ENCODE measurements at regions not wholly inside any gene's neighbourhood (a gene's known extent, or its start where the extent isn't known, plus 50 kb on each side); places are given as distances from the start of the nearest gene placed in this dataset.

DNA sequence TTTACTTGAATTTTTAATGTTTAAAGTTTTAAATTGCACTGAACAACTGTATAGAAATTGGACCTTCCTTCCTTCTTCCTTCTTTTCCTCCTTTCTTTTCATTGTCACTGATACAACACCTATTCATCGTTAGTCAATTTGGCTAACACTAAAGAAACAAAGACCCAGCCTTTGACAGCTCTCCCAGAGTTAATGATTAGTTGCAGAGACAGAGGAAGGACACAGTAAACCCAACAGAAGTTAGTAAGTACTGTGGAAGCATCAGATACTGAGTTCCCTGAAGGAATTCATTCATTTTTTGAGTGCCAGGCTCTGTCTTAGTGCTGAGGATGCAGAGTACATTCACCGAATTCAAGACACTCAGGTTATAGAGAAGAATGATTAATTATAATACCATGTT is 77.9 kb upstream of the RAB27B start:
- H3K9me2 ChIP-seq (ENCODE audit: low read depth, low read length) = no peaks in the 10 kb centered on the region
- H3K27me3 ChIP-seq (ENCODE audit: insufficient read depth, low read length) = no peaks in the 10 kb centered on the region
- no peak overlapping the region for H2AFZ ChIP-seq (ENCODE audit: low read length)
- TF ChIP-seq, protein P1, sequence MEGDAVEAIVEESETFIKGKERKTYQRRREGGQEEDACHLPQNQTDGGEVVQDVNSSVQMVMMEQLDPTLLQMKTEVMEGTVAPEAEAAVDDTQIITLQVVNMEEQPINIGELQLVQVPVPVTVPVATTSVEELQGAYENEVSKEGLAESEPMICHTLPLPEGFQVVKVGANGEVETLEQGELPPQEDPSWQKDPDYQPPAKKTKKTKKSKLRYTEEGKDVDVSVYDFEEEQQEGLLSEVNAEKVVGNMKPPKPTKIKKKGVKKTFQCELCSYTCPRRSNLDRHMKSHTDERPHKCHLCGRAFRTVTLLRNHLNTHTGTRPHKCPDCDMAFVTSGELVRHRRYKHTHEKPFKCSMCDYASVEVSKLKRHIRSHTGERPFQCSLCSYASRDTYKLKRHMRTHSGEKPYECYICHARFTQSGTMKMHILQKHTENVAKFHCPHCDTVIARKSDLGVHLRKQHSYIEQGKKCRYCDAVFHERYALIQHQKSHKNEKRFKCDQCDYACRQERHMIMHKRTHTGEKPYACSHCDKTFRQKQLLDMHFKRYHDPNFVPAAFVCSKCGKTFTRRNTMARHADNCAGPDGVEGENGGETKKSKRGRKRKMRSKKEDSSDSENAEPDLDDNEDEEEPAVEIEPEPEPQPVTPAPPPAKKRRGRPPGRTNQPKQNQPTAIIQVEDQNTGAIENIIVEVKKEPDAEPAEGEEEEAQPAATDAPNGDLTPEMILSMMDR (IDR thresholded peaks at IDR 0.05; ENCODE audit: low read length) = no peak
- no peak for TF ChIP-seq EZH2 (IDR thresholded peaks at IDR 0.05; ENCODE audit: borderline replicate concordance, low read length)
- no peak overlapping the region for H3K4me2 ChIP-seq (ENCODE audit: low read length)
- no peaks in the 10 kb centered on the region for H3K4me1 ChIP-seq (ENCODE audit: insufficient read depth, low read length, severe bottlenecking)
- no peak overlapping the region for H3K27ac ChIP-seq (ENCODE audit: low read depth, low read length, poor library complexity, severe bottlenecking)
- H3F3A ChIP-seq (ENCODE audit: insufficient read depth, low read length) = no peaks in the 10 kb centered on the region
- no peaks in the 10 kb centered on the region for H3K79me2 ChIP-seq (ENCODE audit: insufficient read depth, low read length)
- no peak overlapping the region for H3K9ac ChIP-seq (ENCODE audit: low read length)
- H3K36me3 ChIP-seq (ENCODE audit: insufficient read depth, low read length) = no peaks in the 10 kb centered on the region
- H4K20me1 ChIP-seq (ENCODE audit: insufficient read depth, low read length) = no peaks in the 10 kb centered on the region
- no peaks in the 10 kb centered on the region for H3K9me3 ChIP-seq (ENCODE audit: low read length)
- H3K4me3 ChIP-seq (ENCODE audit: low read depth, low read length, poor library complexity, severe bottlenecking) = no peak overlapping the region

DNA sequence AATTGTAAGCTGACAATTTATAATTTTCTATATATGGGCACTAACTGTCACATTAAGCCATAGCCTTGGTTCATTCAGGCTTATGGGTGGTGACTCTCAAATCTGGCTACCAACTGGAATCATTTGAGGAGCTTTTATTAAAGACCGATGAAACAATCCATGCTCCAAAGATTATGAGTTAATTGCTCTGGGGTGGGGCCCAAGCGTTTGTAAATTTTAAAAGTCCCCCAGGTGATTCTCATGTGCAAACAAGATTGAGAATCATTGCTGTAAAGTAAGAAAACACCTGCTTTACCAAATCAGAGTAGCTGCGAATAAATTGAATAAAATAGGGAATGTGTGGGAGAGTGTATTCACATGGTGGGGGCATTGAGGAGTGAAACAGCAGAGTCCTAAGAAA is 76.1 kb upstream of the RAB27B start:
- H3K27me3 ChIP-seq (ENCODE audit: insufficient read depth, low read length) = no peaks in the 10 kb centered on the region

DNA sequence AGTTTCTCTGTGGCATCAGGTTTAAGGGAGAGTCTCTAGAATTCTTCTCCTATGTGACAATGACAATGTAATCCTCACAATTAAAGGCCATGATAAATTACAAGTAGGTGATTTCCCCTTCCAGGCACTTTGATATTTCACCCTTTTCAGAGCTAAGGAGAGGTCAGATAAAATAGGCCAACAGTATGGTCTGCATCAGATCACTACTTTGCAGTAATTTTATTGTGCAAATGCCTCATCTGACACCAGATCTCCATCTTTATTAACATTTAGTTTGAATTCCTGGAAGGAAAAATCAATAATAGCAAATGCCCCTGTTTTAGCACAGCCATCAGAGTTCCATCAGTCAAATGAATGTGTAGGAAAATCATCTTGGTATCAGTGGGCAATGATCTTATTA is 72.8 kb upstream of the RAB27B start:
- TF ChIP-seq, protein P1 (IDR thresholded peaks at IDR 0.05; ENCODE audit: low read length) = no peak
- no peak for TF ChIP-seq EZH2 (IDR thresholded peaks at IDR 0.05; ENCODE audit: borderline replicate concordance, low read length)
- no peaks in the 10 kb centered on the region for H3K9me3 ChIP-seq (ENCODE audit: low read length)

More for the DNA sequence above, 76.1 kb upstream of the RAB27B start:
- Histone ChIP-seq H3K36me3 (ENCODE audit: insufficient read depth, low read length) (no peaks in the 10 kb centered on the region), H3K9me3 (ENCODE audit: low read length) (no peaks in the 10 kb centered on the region), H2AFZ (ENCODE audit: low read length) (no peak overlapping the region), H3K9me2 (ENCODE audit: low read depth, low read length) (no peaks in the 10 kb centered on the region), H3K27ac (ENCODE audit: low read depth, low read length, poor library complexity, severe bottlenecking) (no peak overlapping the region), H3K79me2 (ENCODE audit: insufficient read depth, low read length) (no peaks in the 10 kb centered on the region), H3K4me3 (ENCODE audit: low read depth, low read length, poor library complexity, severe bottlenecking) (no peak overlapping the region), H3K4me1 (ENCODE audit: insufficient read depth, low read length, severe bottlenecking) (no peaks in the 10 kb centered on the region), H3K4me2 (ENCODE audit: low read length) (no peak overlapping the region), H4K20me1 (ENCODE audit: insufficient read depth, low read length) (no peaks in the 10 kb centered on the region), H3F3A (ENCODE audit: insufficient read depth, low read length) (no peaks in the 10 kb centered on the region), H3K9ac (ENCODE audit: low read length) (no peak overlapping the region)
- TF ChIP-seq, protein P1 (IDR thresholded peaks at IDR 0.05; ENCODE audit: low read length) = no peak
- TF ChIP-seq EZH2 (IDR thresholded peaks at IDR 0.05; ENCODE audit: borderline replicate concordance, low read length) = no peak

More for the DNA sequence above, 72.8 kb upstream of the RAB27B start:
- H3K4me1 ChIP-seq (ENCODE audit: insufficient read depth, low read length, severe bottlenecking) = no peaks in the 10 kb centered on the region
- H3K36me3 ChIP-seq (ENCODE audit: insufficient read depth, low read length) = no peaks in the 10 kb centered on the region
- no peak overlapping the region for H2AFZ ChIP-seq (ENCODE audit: low read length)
- H4K20me1 ChIP-seq (ENCODE audit: insufficient read depth, low read length) = no peaks in the 10 kb centered on the region
- no peaks in the 10 kb centered on the region for H3K79me2 ChIP-seq (ENCODE audit: insufficient read depth, low read length)
- no peak overlapping the region for H3K9ac ChIP-seq (ENCODE audit: low read length)
- no peak overlapping the region for H3K4me3 ChIP-seq (ENCODE audit: low read depth, low read length, poor library complexity, severe bottlenecking)
- H3K4me2 ChIP-seq (ENCODE audit: low read length) = no peak overlapping the region
- no peaks in the 10 kb centered on the region for H3F3A ChIP-seq (ENCODE audit: insufficient read depth, low read length)
- H3K27ac ChIP-seq (ENCODE audit: low read depth, low read length, poor library complexity, severe bottlenecking) = no peak overlapping the region
- H3K27me3 ChIP-seq (ENCODE audit: insufficient read depth, low read length) = no peaks in the 10 kb centered on the region
- H3K9me2 ChIP-seq (ENCODE audit: low read depth, low read length) = no peaks in the 10 kb centered on the region
